OCI-LY7 (cell line): ENCODE measurements at regions not wholly inside any gene's neighbourhood (a gene's known extent, or its start where the extent isn't known, plus 50 kb on each side); places are given as distances from the start of the nearest gene placed in this dataset.

Source experiments
- EZH2phosphoT487 ChIP-seq: fragments of 200-600 bp; sonication (generic); IDR thresholded peaks from 2 replicates; pipeline ENCODE4 v1.6.1; 2018; ENCODE audit warnings: low read depth, borderline replicate concordance, mild to moderate bottlenecking, mixed run types, antibody characterized with exemption, low read length, moderate library complexity, mixed read lengths
- TF ChIP-seq, protein P1 (sequence below): fragments of 200-600 bp; sonication (generic); conservative IDR thresholded peaks from 2 replicates; pipeline ENCODE4 v1.5.1; 2014; ENCODE audit warnings: mild to moderate bottlenecking, antibody characterized with exemption, low read length, moderate library complexity, mixed read lengths

DNA sequence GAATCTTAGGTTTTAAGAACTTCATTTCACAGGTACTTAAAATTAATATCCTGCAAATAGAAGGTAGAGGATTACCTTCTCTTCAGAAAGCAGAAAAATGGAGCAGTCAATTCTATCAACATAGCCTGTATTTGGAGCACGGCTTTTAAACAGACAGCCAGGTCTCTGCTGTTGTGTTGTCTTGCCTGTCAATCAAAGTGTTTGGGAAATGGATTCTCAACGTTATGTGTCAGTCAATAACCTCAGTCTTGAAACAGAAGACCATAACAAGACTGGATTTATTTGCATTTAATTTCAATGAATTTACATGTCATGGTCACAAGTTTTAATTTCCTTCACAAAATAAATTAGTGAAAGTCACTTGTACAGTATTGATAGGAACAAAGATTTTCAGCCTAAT, 51.9 kb upstream of the KRR1 start:
- TF ChIP-seq, protein P1, sequence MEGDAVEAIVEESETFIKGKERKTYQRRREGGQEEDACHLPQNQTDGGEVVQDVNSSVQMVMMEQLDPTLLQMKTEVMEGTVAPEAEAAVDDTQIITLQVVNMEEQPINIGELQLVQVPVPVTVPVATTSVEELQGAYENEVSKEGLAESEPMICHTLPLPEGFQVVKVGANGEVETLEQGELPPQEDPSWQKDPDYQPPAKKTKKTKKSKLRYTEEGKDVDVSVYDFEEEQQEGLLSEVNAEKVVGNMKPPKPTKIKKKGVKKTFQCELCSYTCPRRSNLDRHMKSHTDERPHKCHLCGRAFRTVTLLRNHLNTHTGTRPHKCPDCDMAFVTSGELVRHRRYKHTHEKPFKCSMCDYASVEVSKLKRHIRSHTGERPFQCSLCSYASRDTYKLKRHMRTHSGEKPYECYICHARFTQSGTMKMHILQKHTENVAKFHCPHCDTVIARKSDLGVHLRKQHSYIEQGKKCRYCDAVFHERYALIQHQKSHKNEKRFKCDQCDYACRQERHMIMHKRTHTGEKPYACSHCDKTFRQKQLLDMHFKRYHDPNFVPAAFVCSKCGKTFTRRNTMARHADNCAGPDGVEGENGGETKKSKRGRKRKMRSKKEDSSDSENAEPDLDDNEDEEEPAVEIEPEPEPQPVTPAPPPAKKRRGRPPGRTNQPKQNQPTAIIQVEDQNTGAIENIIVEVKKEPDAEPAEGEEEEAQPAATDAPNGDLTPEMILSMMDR = no peak
- no peak for TF ChIP-seq EZH2phosphoT487
